COLO668 (cell line): ENCODE measurements at regions not wholly inside any gene's neighbourhood (a gene's known extent, or its start where the extent isn't known, plus 50 kb on each side); places are given as distances from the start of the nearest gene placed in this dataset.

ENCODE experiments used
- DNase-seq: peaks from one replicate; lab custom pipeline; 2025; ENCODE audit not compliant: unreplicated experiment; lab: John Stamatoyannopoulos, UW

- no peak for DNase-seq
These were observed 81.9 kb upstream of the TMLHE start for GRCh38 chrX:155694649-155695048.

GRCh38 chrX:155682834-155683233 lies 70.1 kb upstream of the TMLHE start:
- no peak for DNase-seq

GRCh38 chrX:155679715-155680114 lies 67.0 kb upstream of the TMLHE start:
- no peak for DNase-seq

- no peak for DNase-seq
These were observed 60.6 kb upstream of the TMLHE start for GRCh38 chrX:155673338-155673737.

- DNase-seq, result no peak
These were observed 54.0 kb upstream of the TMLHE start for GRCh38 chrX:155666741-155667140.
